OCI-LY1 (cell line): ENCODE measurements at regions not wholly inside any gene's neighbourhood (a gene's known extent, or its start where the extent isn't known, plus 50 kb on each side); places are given as distances from the start of the nearest gene placed in this dataset.

Source experiments
- H2AFZ ChIP-seq: fragments of 200-600 bp; sonication (generic), shearing (Covaris generic); 2 replicates; pipeline ENCODE4 v1.6.0; 2014; ENCODE audit warnings: antibody characterized with exemption, mild to moderate bottlenecking, low read length
- H3F3A ChIP-seq: fragments of 200-600 bp; sonication (generic), shearing (Covaris generic); 2 replicates; pipeline ENCODE4 v1.6.0; 2014; ENCODE audit warnings: mild to moderate bottlenecking, antibody characterized with exemption, low read length, moderate library complexity; ENCODE audit not compliant: insufficient read depth
- H3K27ac ChIP-seq: fragments of 200-600 bp; sonication (generic); 2 replicates; pipeline ENCODE4 v1.5.1; 2014; ENCODE audit warnings: low read length, mixed run types, mild to moderate bottlenecking, low read depth; ENCODE audit not compliant: poor library complexity, severe bottlenecking
- H3K27me3 ChIP-seq: fragments of 200-600 bp; sonication (generic); 2 replicates; pipeline ENCODE4 v1.6.0; 2014; ENCODE audit warnings: antibody characterized with exemption, mild to moderate bottlenecking, low read length, moderate library complexity; ENCODE audit not compliant: insufficient read depth
- H3K36me3 ChIP-seq: fragments of 200-600 bp; sonication (generic); 2 replicates; pipeline ENCODE4 v1.6.1; 2014; ENCODE audit warnings: mild to moderate bottlenecking, antibody characterized with exemption, low read length, moderate library complexity, mixed read lengths; ENCODE audit not compliant: insufficient read depth
- H3K4me1 ChIP-seq: fragments of 200-600 bp; sonication (generic); 2 replicates; pipeline ENCODE4 v1.5.1; 2014; ENCODE audit warnings: mild to moderate bottlenecking, low read length, moderate library complexity; ENCODE audit not compliant: insufficient read depth, severe bottlenecking
- H3K4me2 ChIP-seq: fragments of 200-600 bp; sonication (generic), shearing (Covaris generic); 2 replicates; pipeline ENCODE4 v1.6.1; 2014; ENCODE audit warnings: low read length
- H3K4me3 ChIP-seq: fragments of 200-600 bp; sonication (generic); 2 replicates; pipeline ENCODE4 v1.5.1; 2014; ENCODE audit warnings: low read length, low read depth, mild to moderate bottlenecking, mixed read lengths; ENCODE audit not compliant: poor library complexity, severe bottlenecking
- H3K79me2 ChIP-seq: fragments of 200-600 bp; shearing (Covaris generic); 2 replicates; pipeline ENCODE4 v1.6.1; 2016; ENCODE audit warnings: mixed run types, low read length, mixed read lengths; ENCODE audit not compliant: insufficient read depth
- H3K9ac ChIP-seq: fragments of 200-600 bp; sonication (generic), shearing (Covaris generic); 2 replicates; pipeline ENCODE4 v1.6.1; 2014; ENCODE audit warnings: mild to moderate bottlenecking, low read length, mixed read lengths
- H3K9me2 ChIP-seq: fragments of 200-600 bp; sonication (generic), shearing (Covaris generic); 2 replicates; pipeline ENCODE4 v1.6.1; 2014; ENCODE audit warnings: low read depth, mild to moderate bottlenecking, low read length, mixed read lengths
- H3K9me3 ChIP-seq: fragments of 200-600 bp; shearing (Covaris generic); 2 replicates; pipeline ENCODE4 v1.6.1; 2014; ENCODE audit warnings: low read length, mixed read lengths
- H4K20me1 ChIP-seq: fragments of 200-600 bp; sonication (generic), shearing (Covaris generic); 2 replicates; pipeline ENCODE4 v1.6.0; 2016; ENCODE audit warnings: mild to moderate bottlenecking, low read length; ENCODE audit not compliant: insufficient read depth
- CTCF ChIP-seq: fragments of 200-600 bp; sonication (generic), shearing (Covaris generic); IDR thresholded peaks from 2 replicates; pipeline ENCODE4 v1.5.1; 2017; ENCODE audit warnings: mild to moderate bottlenecking, antibody characterized with exemption, low read length, moderate library complexity, mixed read lengths
- EZH2 ChIP-seq: fragments of 200-600 bp; sonication (generic), shearing (Covaris generic); IDR thresholded peaks from 2 replicates; pipeline ENCODE4 v1.8.0; 2017; ENCODE audit warnings: borderline replicate concordance, mixed run types, mild to moderate bottlenecking, antibody characterized with exemption, low read length, moderate library complexity, mixed read lengths

DNA sequence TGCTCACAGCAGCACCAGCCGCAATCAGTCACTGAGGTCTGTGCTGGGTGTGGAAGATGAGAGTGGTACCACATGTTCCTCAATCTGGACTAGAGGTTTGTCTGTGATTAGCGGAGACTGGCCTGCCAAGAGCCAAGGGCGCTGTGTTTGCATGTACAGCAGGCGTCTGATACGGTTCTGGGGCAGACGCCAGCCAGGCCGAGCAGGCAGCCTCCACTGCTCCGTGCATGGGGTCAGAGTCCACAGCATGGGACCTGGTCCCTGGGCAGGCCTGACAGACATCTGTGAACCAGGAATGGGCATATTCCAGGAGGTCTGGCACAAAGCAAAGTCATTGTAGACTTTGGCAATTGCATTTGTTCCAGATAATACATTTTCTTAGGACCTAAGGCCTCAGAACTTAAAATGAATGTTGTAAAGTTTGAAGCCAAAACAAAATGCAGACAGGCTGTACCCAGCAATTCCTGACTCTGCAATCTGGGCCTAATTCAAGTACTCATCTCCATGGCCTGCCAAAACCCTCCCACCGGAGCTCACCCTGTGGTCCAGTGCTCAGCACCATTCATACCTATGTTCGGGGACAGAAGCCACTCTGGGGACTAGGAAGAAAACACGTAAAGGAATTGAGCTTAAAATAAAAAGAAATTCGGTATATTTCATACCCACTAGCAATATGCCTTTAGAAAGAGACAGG, 50.0 kb upstream of the FAM20C start:
- Histone ChIP-seq H3K4me3 (no peak overlapping the region), H3K27me3 (peaks cover 3% of the 10 kb centered on the region; the same call in 1 of the 2 replicates), H4K20me1 (no peaks in the 10 kb centered on the region), H3F3A (no peaks in the 10 kb centered on the region), H3K9me2 (no peaks in the 10 kb centered on the region), H3K9ac (no peak overlapping the region), H2AFZ (no peak overlapping the region), H3K4me1 (no peaks in the 10 kb centered on the region), H3K79me2 (no peaks in the 10 kb centered on the region), H3K9me3 (no peaks in the 10 kb centered on the region), H3K4me2 (no peak overlapping the region), H3K36me3 (no peaks in the 10 kb centered on the region), H3K27ac (no peak overlapping the region)
- TF ChIP-seq CTCF = no peak
- TF ChIP-seq EZH2 = no peak
